Kidney capillary endothelial cell (primary cell): ENCODE measurements at regions not wholly inside any gene's neighbourhood (a gene's known extent, or its start where the extent isn't known, plus 50 kb on each side); places are given as distances from the start of the nearest gene placed in this dataset.

Source experiments
- DNase-seq: peaks from one replicate; pipeline ENCODE4 v3.0.0-alpha.2; 2018; ENCODE audit warnings: low spot score

GRCh38 chr6:133697185-133697584, 191.7 kb upstream of the TCF21 start:
- no peak for DNase-seq

GRCh38 chr6:133697666-133698065, 191.2 kb upstream of the TCF21 start:
- DNase-seq, result no peak

- no peak for DNase-seq
Measured at GRCh38 chr6:133698272-133698671, 190.6 kb upstream of the TCF21 start.

DNA sequence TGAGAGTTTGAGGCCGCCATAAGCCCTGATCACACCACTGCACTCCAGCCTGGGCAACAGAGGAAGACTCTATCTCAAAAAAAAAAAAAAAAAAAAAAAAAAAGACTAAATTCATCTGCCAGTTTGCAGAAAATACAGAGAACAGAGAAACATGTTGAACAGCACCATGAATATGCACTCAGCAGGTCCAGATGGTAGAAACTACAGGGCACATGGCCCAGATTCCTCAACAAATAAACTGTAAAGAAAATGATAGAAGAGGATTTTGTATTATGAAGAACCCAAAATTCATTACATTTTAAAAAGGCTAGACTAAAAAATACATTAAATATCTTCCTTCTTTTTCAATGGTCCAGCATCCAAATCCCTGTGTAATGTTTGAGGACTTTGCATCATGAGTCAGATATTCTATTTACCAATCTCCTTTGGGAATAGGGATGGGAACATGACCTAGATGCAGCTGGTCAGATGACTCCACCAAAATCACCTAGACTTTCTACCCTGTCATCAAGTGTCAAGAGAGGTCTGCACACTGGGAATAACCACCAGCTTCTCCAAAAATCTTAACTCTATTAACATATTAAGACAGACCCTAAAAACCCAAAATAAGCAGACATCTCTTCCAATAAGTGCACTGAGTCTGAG, 189.1 kb upstream of the TCF21 start:
- no peak for DNase-seq

DNA sequence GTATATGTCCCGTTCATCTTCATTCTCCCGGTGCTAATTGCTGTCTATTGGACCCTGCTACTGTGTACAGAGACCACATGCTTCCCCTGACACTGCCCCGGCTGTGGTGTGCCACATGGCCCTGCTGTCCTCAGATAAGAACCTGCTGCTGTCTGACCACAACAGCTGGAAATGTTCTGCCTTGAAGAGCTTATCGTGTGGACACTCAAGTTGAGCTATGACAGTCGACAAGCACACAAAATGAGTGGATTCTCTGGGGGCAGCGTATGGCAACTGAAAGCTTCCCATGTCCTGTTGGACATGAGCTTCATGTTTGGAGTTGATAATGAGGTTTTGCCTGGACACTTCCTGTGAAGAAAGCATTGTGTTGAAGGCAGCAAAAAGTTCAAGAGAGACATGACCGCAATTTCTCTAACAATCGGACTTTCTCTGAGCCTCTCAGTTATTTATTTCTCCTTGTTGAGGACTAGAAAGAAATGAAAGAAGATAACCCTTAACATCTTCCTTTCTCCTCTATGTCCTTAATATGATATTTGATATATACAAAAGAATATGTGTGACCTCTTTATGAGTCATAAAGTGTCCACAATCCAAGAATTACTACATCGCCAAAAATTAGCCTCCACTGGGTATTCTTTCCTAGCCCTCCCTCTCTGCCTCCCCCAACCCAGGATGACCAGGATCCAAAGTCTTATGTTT, 187.1 kb upstream of the TCF21 start:
- no peak for DNase-seq

GRCh38 chr6:133704371-133704770, 184.5 kb upstream of the TCF21 start:
- DNase-seq, result no peak

DNA sequence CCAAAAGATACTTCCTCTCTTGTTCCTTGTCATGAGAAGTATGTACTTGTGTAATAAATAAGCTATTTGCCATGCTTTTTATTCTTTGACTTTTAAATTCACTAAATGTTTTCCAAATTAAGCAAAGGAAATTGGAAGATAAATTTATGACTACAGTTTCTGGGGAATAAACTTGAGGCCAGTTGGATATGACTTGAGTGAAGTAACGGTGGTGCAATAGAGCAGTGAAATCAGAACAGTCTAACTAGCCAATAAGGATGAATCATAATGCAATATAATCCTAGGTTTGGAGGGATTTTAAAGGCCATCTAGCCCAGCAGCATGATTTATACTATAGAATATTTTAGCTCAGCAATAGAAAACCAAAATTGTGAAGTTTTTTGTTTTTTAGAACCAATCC, 183.8 kb upstream of the TCF21 start:
- DNase-seq, result no peak

- no peak for DNase-seq
Measured at GRCh38 chr6:133705731-133706130, 183.2 kb upstream of the TCF21 start.

DNA sequence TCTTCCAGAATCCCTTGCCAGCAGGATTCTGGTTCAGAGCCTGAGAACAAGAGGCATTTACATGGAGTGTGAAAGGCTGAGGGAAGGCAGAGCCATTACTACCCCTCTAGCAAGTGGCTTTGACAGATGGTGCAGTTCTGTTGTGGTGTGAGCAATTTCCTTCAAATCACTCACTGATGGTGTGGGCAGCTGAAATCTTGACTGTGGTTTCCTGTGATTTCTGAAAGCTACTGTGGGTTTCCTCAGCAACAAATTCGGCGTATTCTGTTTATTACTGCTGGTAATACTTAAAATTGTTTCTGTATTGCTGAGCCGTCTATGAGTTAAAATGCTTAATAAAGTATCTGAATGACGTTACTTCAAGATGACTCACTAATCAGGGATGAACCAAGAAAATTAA, 181.5 kb upstream of the TCF21 start:
- DNase-seq, result peak; percentile 18

GRCh38 chr6:133710826-133711225, 178.1 kb upstream of the TCF21 start:
- no peak for DNase-seq

DNA sequence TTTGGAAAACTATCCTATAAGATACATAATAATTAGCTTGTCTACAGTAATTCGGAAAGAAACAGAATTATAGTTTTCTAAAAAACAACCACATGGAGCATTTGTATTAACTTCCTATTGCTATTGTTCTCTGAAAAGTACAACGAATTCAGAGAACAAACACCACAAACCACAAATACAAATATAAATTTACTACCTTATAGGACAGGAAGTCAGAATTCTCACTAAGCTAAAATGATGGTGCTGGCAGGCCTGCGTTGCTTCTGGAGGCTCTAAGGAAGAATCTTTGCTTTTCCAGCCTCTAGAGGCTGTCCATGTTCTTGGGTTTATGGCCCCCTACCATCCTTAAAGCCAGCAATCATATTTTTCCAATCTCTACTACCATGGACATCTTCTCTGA, 173.6 kb upstream of the TCF21 start:
- DNase-seq, result no peak

GRCh38 chr6:133724726-133725125, 164.2 kb upstream of the TCF21 start:
- no peak for DNase-seq

- DNase-seq, result no peak
Measured at GRCh38 chr6:133726188-133726587, 162.7 kb upstream of the TCF21 start.

DNA sequence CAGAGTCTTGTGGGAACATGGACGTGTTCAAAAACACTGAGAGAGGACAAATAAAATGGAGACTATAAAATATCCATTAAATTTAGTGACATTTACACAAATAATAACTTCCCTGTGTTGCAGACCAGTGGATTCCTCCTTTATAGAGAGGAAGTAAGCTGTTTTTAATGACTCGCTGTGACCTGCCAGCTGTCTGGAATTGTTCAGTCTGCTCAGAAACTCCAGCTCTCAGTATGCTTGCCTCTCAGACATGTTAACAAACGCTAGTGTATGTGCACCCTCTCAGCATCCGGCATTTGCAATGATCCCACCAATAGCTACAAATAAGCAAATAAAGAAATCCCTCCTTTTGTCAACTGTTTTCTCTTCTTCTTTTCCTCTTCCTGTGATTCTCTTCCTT, 158.0 kb upstream of the TCF21 start:
- no peak for DNase-seq

DNA sequence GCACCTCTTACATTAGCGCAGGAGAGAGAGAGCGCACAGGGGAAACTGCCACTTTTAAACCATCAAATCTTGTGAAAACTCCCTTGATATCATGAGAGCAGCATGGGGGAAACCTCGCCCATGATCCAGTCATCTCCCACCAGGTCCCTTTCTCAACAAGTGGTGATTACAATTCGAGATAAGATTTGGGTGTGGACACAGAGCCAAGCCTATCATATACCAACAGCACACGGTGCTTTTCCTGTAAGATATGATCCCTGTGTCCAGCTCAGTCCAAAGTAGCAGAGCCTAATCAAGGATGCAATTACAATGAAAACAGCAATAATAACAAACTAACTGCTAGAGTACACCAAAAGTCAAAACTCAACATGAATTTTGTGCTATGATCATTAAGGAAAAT, 148.7 kb upstream of the TCF21 start:
- no peak for DNase-seq

- no peak for DNase-seq
Measured at GRCh38 chr6:133740816-133741215, 148.1 kb upstream of the TCF21 start.

- DNase-seq, result no peak
Measured at GRCh38 chr6:133741375-133741861, 147.5 kb upstream of the TCF21 start.

DNA sequence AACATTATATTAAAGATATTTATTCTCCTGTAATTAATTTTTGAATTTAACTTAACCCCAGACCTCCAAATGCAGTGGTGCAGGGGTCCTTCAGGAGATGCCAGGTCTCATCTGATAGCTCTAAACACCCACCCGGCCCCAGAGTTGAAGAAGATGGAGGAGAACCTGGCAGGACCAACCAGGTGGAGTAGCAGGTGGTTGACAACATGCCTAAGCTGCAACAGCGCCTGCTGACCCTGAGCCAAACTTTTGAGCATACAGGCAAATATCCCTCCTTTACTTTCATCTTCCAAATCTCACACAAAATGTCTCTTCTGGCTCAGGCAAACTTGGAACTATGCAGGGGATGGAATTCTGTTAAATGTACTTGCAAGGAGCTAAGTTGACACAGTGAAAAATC, 145.3 kb upstream of the TCF21 start:
- DNase-seq, result no peak

DNA sequence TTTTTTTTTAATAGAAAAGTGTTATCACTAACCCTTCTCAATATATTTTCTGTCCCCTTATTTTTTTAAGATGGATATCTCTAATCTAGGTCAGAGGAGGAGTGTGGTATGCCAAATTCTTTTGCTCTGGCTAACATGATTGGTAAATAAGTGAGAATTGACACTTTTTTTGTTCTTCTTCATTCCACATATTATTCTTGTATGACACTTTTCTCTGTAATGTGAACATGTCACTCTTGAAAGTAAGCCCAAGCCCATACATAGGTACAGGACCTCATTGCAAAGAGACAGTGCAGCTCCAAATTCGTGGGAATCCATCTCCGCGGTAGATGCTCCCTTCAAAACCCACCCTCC, 142.5 kb upstream of the TCF21 start:
- DNase-seq, result no peak

DNA sequence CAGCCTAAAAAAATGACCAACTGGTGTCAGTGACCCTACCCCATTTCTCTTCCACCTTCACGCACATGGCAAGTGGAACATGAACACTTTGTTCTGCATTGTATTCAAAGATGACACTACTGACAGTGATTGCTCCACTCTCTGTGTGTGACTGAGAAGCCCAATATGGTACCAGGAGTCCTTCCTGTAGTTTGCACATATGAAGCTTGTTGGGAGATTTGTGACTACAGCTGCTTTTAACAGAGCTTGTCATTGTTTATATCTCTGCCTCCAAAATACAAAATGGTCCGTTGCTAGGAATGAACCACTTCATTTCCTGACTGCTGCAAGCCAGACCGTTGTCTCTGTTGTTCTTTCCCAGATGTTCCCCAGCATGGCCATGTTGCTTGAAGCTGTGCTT, 140.3 kb upstream of the TCF21 start:
- no peak for DNase-seq

DNA sequence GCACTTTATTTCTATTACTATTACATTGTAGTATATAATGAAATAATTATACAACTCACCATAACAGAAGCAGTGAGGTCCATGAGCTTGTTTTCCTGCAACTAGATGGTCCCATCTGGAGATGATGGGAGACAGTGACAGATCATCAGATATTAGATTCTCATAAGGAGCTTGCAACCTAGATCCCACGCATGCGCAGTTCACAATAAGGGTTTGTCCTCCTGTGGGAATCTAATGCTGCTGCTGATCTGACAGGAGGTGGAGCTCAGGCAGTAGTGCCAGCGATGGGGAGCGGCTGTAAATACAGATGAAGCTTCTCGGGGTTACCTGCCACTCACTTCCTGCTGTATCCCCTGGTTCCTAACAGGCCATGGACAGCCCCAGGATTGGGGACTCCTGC, 139.5 kb upstream of the TCF21 start:
- DNase-seq, result no peak

- DNase-seq, result no peak
Measured at GRCh38 chr6:133752129-133752528, 136.8 kb upstream of the TCF21 start.

DNA sequence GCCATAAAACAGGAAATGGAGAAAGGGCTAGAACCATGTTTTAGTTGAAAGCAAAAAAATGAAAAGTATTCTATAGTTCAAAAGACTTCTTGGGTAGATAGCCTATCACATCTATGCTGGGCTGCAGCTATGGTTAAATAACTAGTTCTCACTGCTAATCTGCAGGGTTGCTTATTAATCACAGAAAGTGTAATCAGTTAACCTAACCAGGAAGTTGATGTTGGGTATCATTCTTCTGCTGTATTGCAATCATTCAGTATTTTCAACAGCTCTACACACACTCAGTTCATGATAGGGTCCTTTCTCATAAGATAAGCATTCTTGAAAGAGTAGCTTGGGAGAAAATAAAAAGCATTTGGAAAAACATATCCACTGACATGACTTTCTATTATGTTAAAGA, 135.2 kb upstream of the TCF21 start:
- DNase-seq, result no peak

DNA sequence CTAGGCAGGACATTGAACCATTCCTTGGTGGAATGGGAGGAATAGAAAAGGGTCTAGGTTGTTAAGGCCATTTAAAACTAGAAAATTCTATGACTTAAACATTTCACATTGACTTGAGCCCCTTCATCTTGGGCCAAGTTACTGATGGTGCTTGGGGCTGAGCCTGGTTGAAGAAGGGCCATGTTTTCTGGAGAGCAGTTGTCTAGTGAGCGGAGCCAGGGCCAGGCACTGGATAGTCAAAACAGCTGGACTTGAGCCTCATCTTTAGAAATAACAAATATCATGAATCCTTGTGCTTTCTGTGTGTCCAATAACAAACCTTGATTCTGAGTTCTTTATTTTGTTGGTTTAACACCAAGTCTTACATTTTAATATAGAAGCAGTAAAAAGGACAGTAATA, 134.6 kb upstream of the TCF21 start:
- no peak for DNase-seq
